SK-N-SH treated with all-trans-retinoic acid at 6 μM for 48 hours (cell line): ENCODE measurements at regions not wholly inside any gene's neighbourhood (a gene's known extent, or its start where the extent isn't known, plus 50 kb on each side); places are given as distances from the start of the nearest gene placed in this dataset.

Source experiments
- ATAC-seq: fragments of 200-7000 bp; cut with Tn5 transposase; 3 replicates; pipeline ENCODE4 v1.9.1; 2020; ENCODE audit warnings: mild to moderate bottlenecking, moderate library complexity
- ARNTL ChIP-seq: fragments of 450-650 bp; formaldehyde crosslinking; IDR thresholded peaks from 2 replicates; pipeline ENCODE4 v1.5.0; 2020; ENCODE audit warnings: low read depth, mild to moderate bottlenecking, moderate library complexity, borderline replicate concordance
- BACH2 ChIP-seq: fragments of 250-450 bp; sonication (Bioruptor Pico); IDR thresholded peaks from 2 replicates; pipeline ENCODE4 v1.9.0; 2021; ENCODE audit warnings: mild to moderate bottlenecking, borderline replicate concordance
- CSDC2 ChIP-seq: fragments of 250-450 bp; sonication (Bioruptor Pico); IDR thresholded peaks from 2 replicates; pipeline ENCODE4 v1.5.0; 2020; ENCODE audit warnings: mild to moderate bottlenecking, moderate library complexity
- ESRRG ChIP-seq: fragments of 250-450 bp; sonication (Bioruptor Pico); IDR thresholded peaks from 2 replicates; pipeline ENCODE4 v1.6.1; 2021; ENCODE audit warnings: mild to moderate bottlenecking
- GLIS3 ChIP-seq: fragments of 250-450 bp; sonication (Bioruptor Pico); IDR thresholded peaks from 2 replicates; pipeline ENCODE4 v1.5.0; 2020; ENCODE audit warnings: mild to moderate bottlenecking, moderate library complexity
- ISL1 ChIP-seq: fragments of 250-450 bp; sonication (Bioruptor Pico); IDR thresholded peaks from 2 replicates; pipeline ENCODE4 v2.1.2; 2022; ENCODE audit warnings: mild to moderate bottlenecking, moderate library complexity
- OSR1 ChIP-seq: fragments of 250-450 bp; sonication (Bioruptor Pico); IDR thresholded peaks from 2 replicates; pipeline ENCODE4 v1.8.0; 2022; ENCODE audit warnings: moderate library complexity, mild to moderate bottlenecking, inconsistent platforms
- PPARA ChIP-seq: fragments of 250-450 bp; sonication (Bioruptor Pico); IDR thresholded peaks from 2 replicates; pipeline ENCODE4 v1.5.0; 2020; ENCODE audit warnings: mild to moderate bottlenecking, borderline replicate concordance
- RARB ChIP-seq: fragments of 250-450 bp; sonication (Bioruptor Pico); IDR thresholded peaks from 2 replicates; pipeline ENCODE4 v1.8.0; 2021; ENCODE audit warnings: mild to moderate bottlenecking, moderate library complexity
- SNAI2 ChIP-seq: fragments of 250-450 bp; sonication (Bioruptor Pico); IDR thresholded peaks from 2 replicates; pipeline ENCODE4 v1.5.0; 2020; ENCODE audit warnings: mild to moderate bottlenecking, moderate library complexity
- TCF4 ChIP-seq: fragments of 250-450 bp; sonication (Bioruptor Pico); IDR thresholded peaks from 2 replicates; pipeline ENCODE4 v1.8.0; 2021; ENCODE audit warnings: mild to moderate bottlenecking, moderate library complexity, borderline replicate concordance
- TOX ChIP-seq: fragments of 250-450 bp; sonication (Bioruptor Pico); IDR thresholded peaks from 2 replicates; pipeline ENCODE4 v1.8.0; 2021; ENCODE audit warnings: mild to moderate bottlenecking, moderate library complexity, borderline replicate concordance
- ZC3H10 ChIP-seq: fragments of 250-450 bp; sonication (Bioruptor Pico); IDR thresholded peaks from 2 replicates; pipeline ENCODE4 v1.5.1; 2021; ENCODE audit warnings: mild to moderate bottlenecking, moderate library complexity
- ZNF565 ChIP-seq: fragments of 450-650 bp; formaldehyde crosslinking; conservative IDR thresholded peaks from 2 replicates; pipeline ENCODE4 v1.5.0; 2020; ENCODE audit warnings: low read depth, mild to moderate bottlenecking, moderate library complexity
- ZNF70 ChIP-seq: fragments of 450-650 bp; formaldehyde crosslinking; IDR thresholded peaks from 2 replicates; pipeline ENCODE4 v1.5.0; 2020; ENCODE audit warnings: mild to moderate bottlenecking, moderate library complexity
- TF ChIP-seq, protein P1 (sequence below): fragments of 250-450 bp; sonication (Bioruptor Pico); IDR thresholded peaks from 2 replicates; pipeline ENCODE4 v1.8.0; 2020; ENCODE audit warnings: mild to moderate bottlenecking, moderate library complexity, borderline replicate concordance
- TF ChIP-seq, protein P2 (sequence below): fragments of 250-450 bp; sonication (Bioruptor Pico); IDR thresholded peaks from 2 replicates; pipeline ENCODE4 v1.8.0; 2021; ENCODE audit warnings: low read depth, mild to moderate bottlenecking, moderate library complexity, borderline replicate concordance
- TF ChIP-seq, protein P3 (sequence below): fragments of 250-450 bp; sonication (Bioruptor Pico); IDR thresholded peaks from 2 replicates; pipeline ENCODE4 v1.5.1; 2021; ENCODE audit warnings: mild to moderate bottlenecking, moderate library complexity
- TF ChIP-seq, protein P4 (sequence below): fragments of 250-450 bp; sonication (Bioruptor Pico); IDR thresholded peaks from 2 replicates; pipeline ENCODE4 v1.5.0; 2020; ENCODE audit warnings: mild to moderate bottlenecking, moderate library complexity

DNA sequence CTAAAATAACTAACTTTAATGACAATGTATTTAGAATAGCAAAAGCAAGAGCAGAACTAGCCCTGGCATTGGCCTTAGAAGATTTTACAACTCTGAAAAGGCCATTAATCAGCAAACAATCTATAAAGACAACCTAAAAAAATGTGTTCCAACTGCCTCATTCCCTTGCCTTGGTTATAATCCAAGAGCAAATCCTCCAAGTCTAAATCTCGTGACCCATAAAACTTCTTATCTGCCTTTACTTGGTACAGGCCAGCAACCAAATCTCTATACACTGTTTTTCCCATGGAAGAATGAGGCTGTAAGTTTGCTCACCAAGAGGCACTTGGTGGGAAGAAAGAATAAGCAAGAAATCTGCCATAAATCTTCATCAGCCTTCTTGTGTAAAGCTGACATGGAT, 175.3 kb upstream of the MID1 start:
- TF ChIP-seq ISL1 (no peak), CSDC2 (CRISPR knock-in tag) (no peak), GLIS3 (CRISPR knock-in tag) (no peak), SNAI2 (CRISPR knock-in tag) (no peak), TCF4 (no peak), PPARA (CRISPR knock-in tag) (no peak), ZNF565 (CRISPR knock-in tag) (no peak), TOX (no peak), ESRRG (CRISPR knock-in tag) (no peak), OSR1 (CRISPR knock-in tag) (no peak), RARB (no peak), ZC3H10 (CRISPR knock-in tag) (no peak)
- TF ChIP-seq, protein P1, sequence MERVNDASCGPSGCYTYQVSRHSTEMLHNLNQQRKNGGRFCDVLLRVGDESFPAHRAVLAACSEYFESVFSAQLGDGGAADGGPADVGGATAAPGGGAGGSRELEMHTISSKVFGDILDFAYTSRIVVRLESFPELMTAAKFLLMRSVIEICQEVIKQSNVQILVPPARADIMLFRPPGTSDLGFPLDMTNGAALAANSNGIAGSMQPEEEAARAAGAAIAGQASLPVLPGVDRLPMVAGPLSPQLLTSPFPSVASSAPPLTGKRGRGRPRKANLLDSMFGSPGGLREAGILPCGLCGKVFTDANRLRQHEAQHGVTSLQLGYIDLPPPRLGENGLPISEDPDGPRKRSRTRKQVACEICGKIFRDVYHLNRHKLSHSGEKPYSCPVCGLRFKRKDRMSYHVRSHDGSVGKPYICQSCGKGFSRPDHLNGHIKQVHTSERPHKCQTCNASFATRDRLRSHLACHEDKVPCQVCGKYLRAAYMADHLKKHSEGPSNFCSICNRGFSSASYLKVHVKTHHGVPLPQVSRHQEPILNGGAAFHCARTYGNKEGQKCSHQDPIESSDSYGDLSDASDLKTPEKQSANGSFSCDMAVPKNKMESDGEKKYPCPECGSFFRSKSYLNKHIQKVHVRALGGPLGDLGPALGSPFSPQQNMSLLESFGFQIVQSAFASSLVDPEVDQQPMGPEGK (CRISPR knock-in tag): no peak
- TF ChIP-seq, protein P2, sequence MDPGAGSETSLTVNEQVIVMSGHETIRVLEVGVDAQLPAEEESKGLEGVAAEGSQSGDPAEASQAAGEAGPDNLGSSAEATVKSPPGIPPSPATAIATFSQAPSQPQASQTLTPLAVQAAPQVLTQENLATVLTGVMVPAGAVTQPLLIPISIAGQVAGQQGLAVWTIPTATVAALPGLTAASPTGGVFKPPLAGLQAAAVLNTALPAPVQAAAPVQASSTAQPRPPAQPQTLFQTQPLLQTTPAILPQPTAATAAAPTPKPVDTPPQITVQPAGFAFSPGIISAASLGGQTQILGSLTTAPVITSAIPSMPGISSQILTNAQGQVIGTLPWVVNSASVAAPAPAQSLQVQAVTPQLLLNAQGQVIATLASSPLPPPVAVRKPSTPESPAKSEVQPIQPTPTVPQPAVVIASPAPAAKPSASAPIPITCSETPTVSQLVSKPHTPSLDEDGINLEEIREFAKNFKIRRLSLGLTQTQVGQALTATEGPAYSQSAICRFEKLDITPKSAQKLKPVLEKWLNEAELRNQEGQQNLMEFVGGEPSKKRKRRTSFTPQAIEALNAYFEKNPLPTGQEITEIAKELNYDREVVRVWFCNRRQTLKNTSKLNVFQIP (CRISPR knock-in tag): no peak
- TF ChIP-seq, all 23 proteins: peak for 0
- no peak for ATAC-seq

DNA sequence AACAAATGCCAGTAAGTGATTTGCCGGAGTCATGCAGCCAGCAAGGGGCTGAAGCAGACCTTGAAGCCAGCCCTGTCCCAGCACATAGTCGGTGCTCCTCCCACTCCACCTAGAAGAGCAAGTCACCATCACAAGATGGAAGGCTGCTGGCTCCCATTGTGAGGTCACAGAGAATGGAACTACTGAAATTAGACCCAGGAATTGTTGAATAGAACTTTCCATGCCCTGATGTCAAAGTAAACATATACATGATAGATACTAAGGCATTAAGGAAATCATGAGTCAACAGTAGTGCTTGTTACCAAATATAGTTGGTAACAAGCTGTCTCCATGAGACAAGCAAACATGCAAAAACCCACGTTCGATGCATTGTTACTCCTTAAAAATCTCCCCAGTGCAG, 177.1 kb upstream of the MID1 start:
- ATAC-seq: no peak
- no peak for TF ChIP-seq RARB
- no peak for TF ChIP-seq OSR1 (CRISPR knock-in tag)
- TF ChIP-seq ISL1: no peak
- no peak for TF ChIP-seq SNAI2 (CRISPR knock-in tag)

DNA sequence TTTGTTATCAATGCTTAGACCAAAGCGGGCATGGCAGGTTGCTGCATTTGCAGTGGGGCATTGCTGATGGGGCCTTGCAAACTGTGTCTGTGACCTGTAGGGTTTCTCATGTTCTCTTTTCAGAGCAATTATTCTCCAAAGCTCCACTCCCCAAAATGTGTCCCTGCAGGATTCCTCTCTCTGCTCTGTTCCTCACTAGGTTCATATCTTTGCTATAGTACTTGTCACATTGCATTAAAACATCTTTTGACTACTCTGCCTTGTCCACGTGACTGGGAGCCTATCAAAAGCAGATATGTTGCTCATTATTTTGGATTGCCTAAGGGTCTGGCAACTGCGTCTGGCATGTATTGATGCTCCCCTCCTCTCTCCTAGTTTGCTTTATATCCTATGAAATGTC, 177.7 kb upstream of the MID1 start:
- TF ChIP-seq, protein P3, sequence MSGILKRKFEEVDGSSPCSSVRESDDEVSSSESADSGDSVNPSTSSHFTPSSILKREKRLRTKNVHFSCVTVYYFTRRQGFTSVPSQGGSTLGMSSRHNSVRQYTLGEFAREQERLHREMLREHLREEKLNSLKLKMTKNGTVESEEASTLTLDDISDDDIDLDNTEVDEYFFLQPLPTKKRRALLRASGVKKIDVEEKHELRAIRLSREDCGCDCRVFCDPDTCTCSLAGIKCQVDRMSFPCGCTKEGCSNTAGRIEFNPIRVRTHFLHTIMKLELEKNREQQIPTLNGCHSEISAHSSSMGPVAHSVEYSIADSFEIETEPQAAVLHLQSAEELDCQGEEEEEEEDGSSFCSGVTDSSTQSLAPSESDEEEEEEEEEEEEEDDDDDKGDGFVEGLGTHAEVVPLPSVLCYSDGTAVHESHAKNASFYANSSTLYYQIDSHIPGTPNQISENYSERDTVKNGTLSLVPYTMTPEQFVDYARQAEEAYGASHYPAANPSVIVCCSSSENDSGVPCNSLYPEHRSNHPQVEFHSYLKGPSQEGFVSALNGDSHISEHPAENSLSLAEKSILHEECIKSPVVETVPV: no peak
- TF ChIP-seq ARNTL (CRISPR knock-in tag) (no peak), OSR1 (CRISPR knock-in tag) (no peak)
- TF ChIP-seq, protein P1 (CRISPR knock-in tag): no peak
- ATAC-seq: no peak

DNA sequence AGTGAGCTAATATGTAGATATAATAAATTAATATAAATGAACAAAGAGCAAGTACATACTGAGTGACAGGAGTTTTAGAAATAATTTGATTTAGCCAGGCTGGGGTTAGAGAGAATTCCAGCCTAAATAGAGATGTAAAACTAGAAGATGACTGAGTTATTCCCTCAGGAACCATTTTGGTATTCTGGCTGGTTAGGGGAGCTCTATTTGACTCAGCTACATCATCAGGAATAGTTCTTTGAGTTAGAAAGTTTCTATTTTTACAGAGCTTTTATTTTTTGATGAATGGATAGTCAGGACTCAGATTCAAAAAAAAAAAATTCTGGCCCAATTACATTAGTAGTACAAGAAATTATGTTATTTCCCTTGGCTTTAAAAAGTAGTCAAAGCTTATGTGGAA, 180.4 kb upstream of the MID1 start:
- no peak for TF ChIP-seq ZNF70
- TF ChIP-seq, protein P4, sequence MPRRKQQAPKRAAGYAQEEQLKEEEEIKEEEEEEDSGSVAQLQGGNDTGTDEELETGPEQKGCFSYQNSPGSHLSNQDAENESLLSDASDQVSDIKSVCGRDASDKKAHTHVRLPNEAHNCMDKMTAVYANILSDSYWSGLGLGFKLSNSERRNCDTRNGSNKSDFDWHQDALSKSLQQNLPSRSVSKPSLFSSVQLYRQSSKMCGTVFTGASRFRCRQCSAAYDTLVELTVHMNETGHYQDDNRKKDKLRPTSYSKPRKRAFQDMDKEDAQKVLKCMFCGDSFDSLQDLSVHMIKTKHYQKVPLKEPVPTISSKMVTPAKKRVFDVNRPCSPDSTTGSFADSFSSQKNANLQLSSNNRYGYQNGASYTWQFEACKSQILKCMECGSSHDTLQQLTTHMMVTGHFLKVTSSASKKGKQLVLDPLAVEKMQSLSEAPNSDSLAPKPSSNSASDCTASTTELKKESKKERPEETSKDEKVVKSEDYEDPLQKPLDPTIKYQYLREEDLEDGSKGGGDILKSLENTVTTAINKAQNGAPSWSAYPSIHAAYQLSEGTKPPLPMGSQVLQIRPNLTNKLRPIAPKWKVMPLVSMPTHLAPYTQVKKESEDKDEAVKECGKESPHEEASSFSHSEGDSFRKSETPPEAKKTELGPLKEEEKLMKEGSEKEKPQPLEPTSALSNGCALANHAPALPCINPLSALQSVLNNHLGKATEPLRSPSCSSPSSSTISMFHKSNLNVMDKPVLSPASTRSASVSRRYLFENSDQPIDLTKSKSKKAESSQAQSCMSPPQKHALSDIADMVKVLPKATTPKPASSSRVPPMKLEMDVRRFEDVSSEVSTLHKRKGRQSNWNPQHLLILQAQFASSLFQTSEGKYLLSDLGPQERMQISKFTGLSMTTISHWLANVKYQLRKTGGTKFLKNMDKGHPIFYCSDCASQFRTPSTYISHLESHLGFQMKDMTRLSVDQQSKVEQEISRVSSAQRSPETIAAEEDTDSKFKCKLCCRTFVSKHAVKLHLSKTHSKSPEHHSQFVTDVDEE (CRISPR knock-in tag): no peak
- no peak for TF ChIP-seq BACH2 (CRISPR knock-in tag)
- no peak for ATAC-seq
